ENCODE measurements at regions not wholly inside any gene's neighbourhood (a gene's known extent, or its start where the extent isn't known, plus 50 kb on each side); places are given as distances from the start of the nearest gene placed in this dataset.

GRCh38 chr1:221430152-221430960, 311.5 kb downstream of the DUSP10 start:
- H3K4me1 ChIP-seq = peaks cover 0 to 14% of the 10 kb centered on the region in 2 donors
- peaks cover 0 to 20% of the 10 kb centered on the region in 2 donors for H3K9me3 ChIP-seq
- no peak for TF ChIP-seq CTCF (IDR thresholded peaks at IDR 0.05)
- H3K36me3 ChIP-seq = no peaks in the 10 kb centered on the region
- no peaks in the 10 kb centered on the region for H3K27me3 ChIP-seq
- H3K27ac ChIP-seq = no peak overlapping the region
- H3K4me3 ChIP-seq = no peak overlapping the region
- DNase-seq (ENCODE audit: low spot score) = no peak

- DNase-seq (ENCODE audit: low spot score) = no peak
- Histone ChIP-seq H3K36me3 (no peaks in the 10 kb centered on the region), H3K4me3 (no peak overlapping the region), H3K4me1 (peaks cover 0 to 14% of the 10 kb centered on the region in 2 donors), H3K27ac (no peak overlapping the region), H3K27me3 (no peaks in the 10 kb centered on the region), H3K9me3 (peaks cover 0 to 20% of the 10 kb centered on the region in 2 donors)
- peak in 1 of 2 donors; percentile 60 for TF ChIP-seq CTCF (IDR thresholded peaks at IDR 0.05)
Measured at GRCh38 chr1:221431068-221431651, 310.7 kb downstream of the DUSP10 start.

GRCh38 chr1:221431961-221432360, 309.9 kb downstream of the DUSP10 start:
- TF ChIP-seq CTCF (IDR thresholded peaks at IDR 0.05) = no peak
- Histone ChIP-seq H3K4me3 (no peak overlapping the region), H3K27me3 (no peaks in the 10 kb centered on the region), H3K9me3 (peaks cover 0 to 17% of the 10 kb centered on the region in 2 donors), H3K36me3 (no peaks in the 10 kb centered on the region), H3K4me1 (peaks cover 0 to 14% of the 10 kb centered on the region in 2 donors), H3K27ac (no peak overlapping the region)
- no peak for DNase-seq (ENCODE audit: low spot score)

GRCh38 chr1:221435504-221435904, 306.4 kb downstream of the DUSP10 start:
- Histone ChIP-seq H3K27me3 (no peaks in the 10 kb centered on the region), H3K4me1 (peaks cover 0 to 33% of the 10 kb centered on the region in 2 donors), H3K4me3 (no peak overlapping the region), H3K27ac (peak overlapping the region in 1 of 2 donors; percentile 10), H3K36me3 (no peaks in the 10 kb centered on the region), H3K9me3 (no peaks in the 10 kb centered on the region)
- TF ChIP-seq CTCF (IDR thresholded peaks at IDR 0.05) = peak; percentile 96 to 97
- DNase-seq (ENCODE audit: low spot score) = no peak

GRCh38 chr1:221437171-221437570, 304.7 kb downstream of the DUSP10 start:
- H3K4me3 ChIP-seq = no peak overlapping the region

More at GRCh38 chr1:221437171-221437570, 304.7 kb downstream of the DUSP10 start:
- peaks cover 0 to 27% of the 10 kb centered on the region in 2 donors for H3K4me1 ChIP-seq
- no peak for TF ChIP-seq CTCF (IDR thresholded peaks at IDR 0.05)
- no peak overlapping the region for H3K27ac ChIP-seq
- H3K36me3 ChIP-seq = no peaks in the 10 kb centered on the region
- no peak for DNase-seq (ENCODE audit: low spot score)
- no peaks in the 10 kb centered on the region for H3K27me3 ChIP-seq
- H3K9me3 ChIP-seq = no peaks in the 10 kb centered on the region
